IMR-90 (cell line): ENCODE measurements at regions not wholly inside any gene's neighbourhood (a gene's known extent, or its start where the extent isn't known, plus 50 kb on each side); places are given as distances from the start of the nearest gene placed in this dataset.

ENCODE experiments used
- ATAC-seq: fragments of 200-7000 bp; cut with Tn5 transposase; 2 replicates; pipeline ENCODE4 v1.9.1; 2020; ENCODE audit warnings: low read depth, mild to moderate bottlenecking, moderate library complexity
- BruUV-seq: library from RNA; stranded (reverse); fragments of 400-500 nt; replicated peaks from 2 replicates; lab custom pipeline; 2021; lab: Mats Ljungman, UMichigan
- CTCF ChIA-PET: fragments of 300-600 bp; formaldehyde crosslinking; extraction: SDS; loops from one replicate; lab custom pipeline; 2021; ENCODE audit warnings: antibody characterized with exemption; lab: Yijun Ruan, JAX
- POLR2A ChIA-PET: fragments of 300-600 bp; sonication (Branson Sonifier 250); formaldehyde crosslinking; loops from one replicate; lab custom pipeline; 2022; ENCODE audit warnings: antibody characterized with exemption; ENCODE audit not compliant: unreplicated experiment; lab: Charles Lee
- DNase-seq: peaks from one replicate; pipeline ENCODE4 v3.0.0; 2013
- H2AFZ ChIP-seq: replicated peaks from 2 replicates; pipeline ENCODE3; 2013; ENCODE audit warnings: low read length, mild to moderate bottlenecking; ENCODE audit not compliant: poor library complexity
- H2AK5ac ChIP-seq: 2 replicates; pipeline ENCODE4 v1.6.1; 2013; ENCODE audit warnings: low read depth, low read length, inconsistent platforms
- H2AK9ac ChIP-seq: replicated peaks from 2 replicates; pipeline ENCODE3; 2013; ENCODE audit warnings: mild to moderate bottlenecking, low read depth, low read length, moderate library complexity; ENCODE audit not compliant: poor library complexity
- H2BK120ac ChIP-seq: 2 replicates; pipeline ENCODE4 v1.6.1; 2013; ENCODE audit warnings: low read depth, low read length, inconsistent platforms
- H2BK15ac ChIP-seq: 3 replicates; pipeline ENCODE4 v1.6.1; 2013; ENCODE audit warnings: low read depth, low read length, inconsistent platforms
- H2BK20ac ChIP-seq: 2 replicates; pipeline ENCODE4 v1.6.1; 2013; ENCODE audit warnings: low read depth, mild to moderate bottlenecking, inconsistent platforms, low read length, moderate library complexity
- H2BK5ac ChIP-seq: 2 replicates; pipeline ENCODE4 v1.6.1; 2013; ENCODE audit warnings: mild to moderate bottlenecking, low read depth, low read length, inconsistent platforms; ENCODE audit not compliant: poor library complexity, severe bottlenecking
- H3K14ac ChIP-seq: replicated peaks from 2 replicates; pipeline ENCODE4 v1.6.1; 2013; ENCODE audit warnings: low read depth, low read length, inconsistent platforms
- H3K18ac ChIP-seq: 2 replicates; pipeline ENCODE4 v1.6.1; 2013; ENCODE audit warnings: low read depth, low read length, control low read depth
- H3K23ac ChIP-seq: 2 replicates; pipeline ENCODE4 v1.6.1; 2013; ENCODE audit warnings: low read depth, low read length, inconsistent platforms
- H3K27ac ChIP-seq: 2 replicates; pipeline ENCODE4 v1.5.1; 2013; ENCODE audit warnings: mild to moderate bottlenecking, control low read depth, low read length; ENCODE audit not compliant: insufficient read depth
- H3K27me3 ChIP-seq: 2 replicates; pipeline ENCODE4 v1.6.1; 2013; ENCODE audit warnings: low read length; ENCODE audit not compliant: control insufficient read depth, insufficient read depth
- H3K36me3 ChIP-seq: 2 replicates; pipeline ENCODE4 v1.6.1; 2013; ENCODE audit warnings: low read length, mixed read lengths; ENCODE audit not compliant: control insufficient read depth, insufficient read depth
- H3K4ac ChIP-seq: 2 replicates; pipeline ENCODE4 v1.6.1; 2013; ENCODE audit warnings: low read depth, low read length, inconsistent platforms
- H3K4me1 ChIP-seq: 2 replicates; pipeline ENCODE4 v1.6.1; 2013; ENCODE audit warnings: low read length, mixed read lengths; ENCODE audit not compliant: control insufficient read depth, insufficient read depth
- H3K4me2 ChIP-seq: 2 replicates; pipeline ENCODE4 v1.6.1; 2013; ENCODE audit warnings: low read depth, mild to moderate bottlenecking, control low read depth, low read length, moderate library complexity
- H3K4me3 ChIP-seq: 2 replicates; pipeline ENCODE4 v1.5.1; 2013; ENCODE audit warnings: low read depth, mild to moderate bottlenecking, control low read depth, low read length, moderate library complexity; ENCODE audit not compliant: insufficient read depth
- H3K56ac ChIP-seq: 2 replicates; pipeline ENCODE4 v1.6.1; 2013; ENCODE audit warnings: low read length, inconsistent platforms; ENCODE audit not compliant: insufficient read depth; ENCODE audit errors: extremely low read depth
- H3K79me1 ChIP-seq, 2 experiments: 2 replicates each; pipeline ENCODE4 v1.6.1; 2013; ENCODE audit warnings: low read length in 2 of 2, inconsistent platforms in 1 of 2, low read depth in 1 of 2
- H3K9ac ChIP-seq: 2 replicates; pipeline ENCODE4 v1.6.1; 2013; ENCODE audit warnings: low read depth, low read length, control low read depth
- H3K9me1 ChIP-seq: 2 replicates; pipeline ENCODE4 v1.6.1; 2013; ENCODE audit warnings: low read length, inconsistent platforms; ENCODE audit not compliant: insufficient read depth
- H3K9me3 ChIP-seq: 2 replicates; pipeline ENCODE4 v1.6.1; 2013; ENCODE audit warnings: low read length; ENCODE audit not compliant: control insufficient read depth, insufficient read depth
- H4K20me1 ChIP-seq: 2 replicates; pipeline ENCODE4 v1.6.1; 2013; ENCODE audit warnings: low read length, inconsistent platforms; ENCODE audit not compliant: insufficient read depth
- H4K5ac ChIP-seq: 2 replicates; pipeline ENCODE4 v1.6.1; 2013; ENCODE audit warnings: mild to moderate bottlenecking, low read depth, low read length, control low read depth
- H4K8ac ChIP-seq, 2 experiments: 2 replicates each; pipeline ENCODE4 v1.6.1; 2013; ENCODE audit warnings: low read depth in 2 of 2, low read length in 2 of 2, control low read depth in 1 of 2, inconsistent platforms in 1 of 2
- H4K91ac ChIP-seq: 2 replicates; pipeline ENCODE4 v1.6.1; 2013; ENCODE audit warnings: low read depth, low read length, inconsistent platforms; ENCODE audit not compliant: insufficient read depth
- BHLHE40 ChIP-seq: fragments of 150-350 bp; IDR thresholded peaks from 2 replicates; pipeline ENCODE4 v1.6.1; 2016; ENCODE audit warnings: mild to moderate bottlenecking, low read depth, low read length
- CEBPB ChIP-seq: IDR thresholded peaks from 2 replicates; pipeline ENCODE4 v1.6.1; 2012; ENCODE audit warnings: low read depth, low read length, improper control_type of control experiment
- CHD1 ChIP-seq: IDR thresholded peaks from 2 replicates; pipeline ENCODE4 v1.6.1; 2012; ENCODE audit warnings: low read depth, low read length, improper control_type of control experiment
- CTCF ChIP-seq: conservative IDR thresholded peaks from 2 replicates; pipeline ENCODE4 v1.5.1; 2012; ENCODE audit warnings: mild to moderate bottlenecking, low read depth, low read length, improper control_type of control experiment
- FOS ChIP-seq: fragments of 150-350 bp; IDR thresholded peaks from 2 replicates; pipeline ENCODE4 v1.6.1; 2016; ENCODE audit warnings: low read depth, low read length
- MAFK ChIP-seq: IDR thresholded peaks from 2 replicates; pipeline ENCODE4 v1.6.1; 2012; ENCODE audit warnings: low read depth, low read length, improper control_type of control experiment
- MAZ ChIP-seq: IDR thresholded peaks from 2 replicates; pipeline ENCODE4 v1.6.1; 2012; ENCODE audit warnings: low read depth, mild to moderate bottlenecking, low read length, improper control_type of control experiment, moderate library complexity, borderline replicate concordance
- MXI1 ChIP-seq: IDR thresholded peaks from 2 replicates; pipeline ENCODE4 v1.6.1; 2012; ENCODE audit warnings: low read depth, mild to moderate bottlenecking, low read length, moderate library complexity, borderline replicate concordance
- NFE2L2 ChIP-seq: fragments of 150-350 bp; IDR thresholded peaks from 2 replicates; pipeline ENCODE4 v1.6.1; 2016; ENCODE audit warnings: low read depth, mild to moderate bottlenecking, low read length
- POLR2A ChIP-seq: IDR thresholded peaks from 2 replicates; pipeline ENCODE4 v1.6.1; 2012; ENCODE audit warnings: mild to moderate bottlenecking, low read depth, low read length
- RAD21 ChIP-seq: IDR thresholded peaks from 2 replicates; pipeline ENCODE4 v1.6.1; 2012; ENCODE audit warnings: low read length, improper control_type of control experiment
- RCOR1 ChIP-seq: IDR thresholded peaks from 2 replicates; pipeline ENCODE4 v1.6.1; 2012; ENCODE audit warnings: mild to moderate bottlenecking, low read length, improper control_type of control experiment; ENCODE audit not compliant: insufficient replicate concordance
- RFX5 ChIP-seq: IDR thresholded peaks from 2 replicates; pipeline ENCODE4 v1.8.0; 2012; ENCODE audit warnings: low read depth, mild to moderate bottlenecking, low read length, moderate library complexity
- SMC3 ChIP-seq: fragments of 150-350 bp; IDR thresholded peaks from 2 replicates; pipeline ENCODE4 v1.6.1; 2016; ENCODE audit warnings: low read depth, mild to moderate bottlenecking, antibody characterized with exemption, low read length, moderate library complexity
- WGBS, 2 experiments: methylation state at CpG; one replicate each; pipeline versions ENCODE4 v1.1.5 to v1.1.7; 2013; ENCODE audit warnings: missing lambda C conversion rate in 2 of 2; ENCODE audit not compliant: insufficient read length in 1 of 2; ENCODE audit errors: extremely low coverage in 2 of 2; 5-methylcytosine and 5-hydroxymethylcytosine counted together
- dilution Hi-C: fragments of 300-500 bp; cut with HindIII; formaldehyde crosslinking; loops from one replicate; pipeline ENCODE4 v1.14.3; 2018; ENCODE audit warnings: low sequenced_read_pairs; ENCODE audit not compliant: unreplicated experiment
- in situ Hi-C: fragments of 300-500 bp; cut with MboI; formaldehyde crosslinking; loops from 3 replicates; pipeline ENCODE4 v1.14.3; 2019; ENCODE audit warnings: low sequenced_read_pairs, inconsistent platforms, mixed read lengths
- intact Hi-C: fragments of 100-400 bp; cut with micrococcal nuclease; formaldehyde crosslinking; loops from 2 replicates; pipeline ENCODE4 v1.10.0; 2022
- TF ChIP-seq, protein P1 (sequence below): fragments of 150-350 bp; IDR thresholded peaks from 2 replicates; pipeline ENCODE4 v1.6.1; 2017; ENCODE audit warnings: mild to moderate bottlenecking, antibody characterized with exemption, low read length, low read depth
- TF ChIP-seq, protein P2 (sequence below): fragments of 150-350 bp; IDR thresholded peaks from 2 replicates; pipeline ENCODE4 v1.6.1; 2016; ENCODE audit warnings: low read depth, mild to moderate bottlenecking, low read length, moderate library complexity, borderline replicate concordance

GRCh38 chr17:13194887-13195286 is 177.1 kb upstream of the ELAC2 start:
- intact Hi-C loops = no loop called here
- no TSS peak for BruUV-seq
- Histone ChIP-seq H3K27me3 (no peaks in the 10 kb centered on the region; the same call in 1 of the 2 replicates), H2BK5ac (no peak overlapping the region), H3K9ac (no peak overlapping the region), H3K9me1 (no peaks in the 10 kb centered on the region), H2AFZ (no peak overlapping the region), H3K14ac (no peak overlapping the region), H4K5ac (no peak overlapping the region), H3K4ac (no peak overlapping the region), H4K8ac (no peak overlapping the region), H3K18ac (no peak overlapping the region), H4K20me1 (no peaks in the 10 kb centered on the region), H2AK9ac (no peak overlapping the region), H3K4me2 (no peak overlapping the region), H2BK20ac (no peak overlapping the region), H3K4me3 (no peak overlapping the region), H3K36me3 (no peaks in the 10 kb centered on the region), H3K9me3 (no peaks in the 10 kb centered on the region), H2BK15ac (no peak overlapping the region), H3K56ac (no peak overlapping the region), H2BK120ac (no peak overlapping the region), H3K4me1 (no peaks in the 10 kb centered on the region), H3K27ac (no peak overlapping the region), H2AK5ac (no peak overlapping the region), H3K79me1 (no peaks in the 10 kb centered on the region), H3K23ac (no peak overlapping the region), H4K91ac (no peak overlapping the region)
- TF ChIP-seq RFX5 = no peak
- TF ChIP-seq POLR2A = no peak
- TF ChIP-seq, protein P1, sequence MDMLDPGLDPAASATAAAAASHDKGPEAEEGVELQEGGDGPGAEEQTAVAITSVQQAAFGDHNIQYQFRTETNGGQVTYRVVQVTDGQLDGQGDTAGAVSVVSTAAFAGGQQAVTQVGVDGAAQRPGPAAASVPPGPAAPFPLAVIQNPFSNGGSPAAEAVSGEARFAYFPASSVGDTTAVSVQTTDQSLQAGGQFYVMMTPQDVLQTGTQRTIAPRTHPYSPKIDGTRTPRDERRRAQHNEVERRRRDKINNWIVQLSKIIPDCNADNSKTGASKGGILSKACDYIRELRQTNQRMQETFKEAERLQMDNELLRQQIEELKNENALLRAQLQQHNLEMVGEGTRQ = no peak
- TF ChIP-seq FOS = no peak
- TF ChIP-seq RAD21 = no peak
- no peak for TF ChIP-seq NFE2L2
- TF ChIP-seq BHLHE40 = no peak
- TF ChIP-seq CTCF = no peak
- no peak for TF ChIP-seq CHD1
- TF ChIP-seq MAFK = no peak
- no peak for TF ChIP-seq RCOR1
- no peak for TF ChIP-seq MAZ
- TF ChIP-seq MXI1 = no peak
- TF ChIP-seq SMC3 = no peak
- TF ChIP-seq, protein P2, sequence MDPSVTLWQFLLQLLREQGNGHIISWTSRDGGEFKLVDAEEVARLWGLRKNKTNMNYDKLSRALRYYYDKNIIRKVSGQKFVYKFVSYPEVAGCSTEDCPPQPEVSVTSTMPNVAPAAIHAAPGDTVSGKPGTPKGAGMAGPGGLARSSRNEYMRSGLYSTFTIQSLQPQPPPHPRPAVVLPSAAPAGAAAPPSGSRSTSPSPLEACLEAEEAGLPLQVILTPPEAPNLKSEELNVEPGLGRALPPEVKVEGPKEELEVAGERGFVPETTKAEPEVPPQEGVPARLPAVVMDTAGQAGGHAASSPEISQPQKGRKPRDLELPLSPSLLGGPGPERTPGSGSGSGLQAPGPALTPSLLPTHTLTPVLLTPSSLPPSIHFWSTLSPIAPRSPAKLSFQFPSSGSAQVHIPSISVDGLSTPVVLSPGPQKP = no peak
- TF ChIP-seq CEBPB = no peak
- WGBS, 2 experiments = no CpG with 5 or more reads among the region's 2 CpGs
- ChIA-PET POLR2A (no interaction called here), CTCF (no interaction called here)
- no peak for ATAC-seq
- DNase-seq = no peak
- dilution Hi-C loops = no loop called here
- in situ Hi-C loops = no loop called here
